ENCODE measurements at regions not wholly inside any gene's neighbourhood (a gene's known extent, or its start where the extent isn't known, plus 50 kb on each side); places are given as distances from the start of the nearest gene placed in this dataset.

DNA sequence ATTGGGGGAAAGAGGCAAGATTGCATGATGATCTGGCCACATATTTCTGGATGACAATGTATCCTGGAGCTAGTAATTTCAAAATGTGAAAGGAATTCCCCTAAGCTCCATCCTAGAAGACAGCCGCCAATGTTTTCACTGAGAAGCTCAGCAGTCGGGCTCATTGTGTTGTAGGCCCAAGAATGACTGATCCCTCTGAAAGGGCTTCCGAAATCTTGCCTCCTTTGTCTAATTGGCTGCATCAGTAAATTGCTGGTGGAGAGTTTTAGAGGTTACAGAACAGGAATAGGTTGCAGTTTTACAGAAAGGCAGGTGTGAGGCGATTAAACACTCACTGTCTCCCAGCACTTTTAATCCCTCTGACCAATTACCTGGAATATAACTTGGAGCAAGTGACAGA, 464.1 kb upstream of the SALL1 start:
- H3K4me1 ChIP-seq (ENCODE audit: control insufficient read depth in 2 of 2, insufficient read depth in 1 of 2, low read depth in 1 of 2, low read length in 2 of 2), result peaks cover 4 to 13% of the 10 kb centered on the region in 2 donors
- no peak overlapping the region for H4K91ac ChIP-seq (ENCODE audit: low read depth, low read length, poor library complexity)
- H3K4ac ChIP-seq (ENCODE audit: low read length), result no peak overlapping the region
- no peak overlapping the region for H2AK5ac ChIP-seq (ENCODE audit: low read depth, low read length)
- H3K27ac ChIP-seq (replicated peaks; ENCODE audit: low read length), result peak overlapping the region; percentile 71
- no peaks in the 10 kb centered on the region for H3K9me3 ChIP-seq (replicated peaks in 1 of 2; ENCODE audit: control insufficient read depth in 2 of 2, insufficient read depth in 1 of 2, low read depth in 1 of 2, low read length in 2 of 2)
- H2BK12ac ChIP-seq (ENCODE audit: low read length), result no peak overlapping the region
- H3K9ac ChIP-seq (ENCODE audit: low read depth, low read length, poor library complexity), result no peak overlapping the region
- no peaks in the 10 kb centered on the region for H3K27me3 ChIP-seq (ENCODE audit: control insufficient read depth in 3 of 3, insufficient read depth in 3 of 3, low read depth in 1 of 3, low read length in 3 of 3)
- H3K23ac ChIP-seq (ENCODE audit: low read depth, low read length, poor library complexity), result no peak overlapping the region
- DNase-seq (ENCODE audit: low spot score), result peak; percentile 63
- H4K8ac ChIP-seq (ENCODE audit: low read depth, low read length), result no peak overlapping the region
- peak overlapping the region; percentile 13 for H3K4me2 ChIP-seq (ENCODE audit: insufficient read depth, low read length, poor library complexity, severe bottlenecking)
- H2BK120ac ChIP-seq (ENCODE audit: low read depth, low read length), result no peak overlapping the region
- no peaks in the 10 kb centered on the region for H3K79me1 ChIP-seq (ENCODE audit: low read depth, low read length)
- H3K18ac ChIP-seq (ENCODE audit: low read length), result no peak overlapping the region
- no peaks in the 10 kb centered on the region for H3K36me3 ChIP-seq (replicated peaks in 1 of 2; ENCODE audit: control insufficient read depth in 2 of 2, insufficient read depth in 2 of 2, low read length in 2 of 2)
- H2BK5ac ChIP-seq (ENCODE audit: low read length), result no peak overlapping the region
- no peak overlapping the region for H3K14ac ChIP-seq (ENCODE audit: low read length)
- peak overlapping the region; percentile 44 for H2AFZ ChIP-seq (ENCODE audit: low read length)
- no peak overlapping the region for H2BK15ac ChIP-seq (ENCODE audit: low read length)
- whole genome bisulfite sequencing, 2 donors (ENCODE audit: extremely low coverage in 2 of 2, insufficient read length in 2 of 2, insufficient replicate concordance in 1 of 2), result no CpG with 5 or more reads among the region's 4 CpGs
- H3K4me3 ChIP-seq (ENCODE audit: low read length in 2 of 2), result no peak overlapping the region

DNA sequence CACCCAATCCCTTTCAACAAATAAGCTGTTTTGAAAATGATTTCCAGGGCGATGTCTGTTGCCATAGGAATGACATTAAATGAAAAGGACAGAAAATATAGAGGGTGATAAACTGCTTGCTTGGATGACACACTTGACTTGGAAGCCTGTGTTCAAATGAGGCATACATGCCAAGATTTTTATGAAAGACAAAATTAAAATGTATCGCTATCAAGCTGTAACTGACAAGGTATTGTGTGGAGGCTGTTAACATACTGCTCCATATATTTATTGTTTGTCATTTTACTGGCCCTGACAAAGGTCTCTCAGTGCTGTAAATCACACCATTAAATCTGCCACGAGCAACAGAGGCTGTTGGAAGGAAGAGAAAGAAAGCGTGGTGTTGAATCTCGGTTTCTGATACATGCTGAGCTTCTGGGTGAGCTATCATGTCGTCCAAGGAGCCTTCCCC, 456.2 kb upstream of the SALL1 start:
- no peak overlapping the region for H3K9ac ChIP-seq (ENCODE audit: low read depth, low read length, poor library complexity)
- H2BK15ac ChIP-seq (ENCODE audit: low read length), result no peak overlapping the region
- H2BK5ac ChIP-seq (ENCODE audit: low read length), result no peak overlapping the region
- no peak overlapping the region for H2BK120ac ChIP-seq (ENCODE audit: low read depth, low read length)
- H3K4me3 ChIP-seq (ENCODE audit: low read length in 2 of 2), result no peak overlapping the region
- no peaks in the 10 kb centered on the region for H3K79me1 ChIP-seq (ENCODE audit: low read depth, low read length)
- no peak overlapping the region for H3K18ac ChIP-seq (ENCODE audit: low read length)
- H3K4me1 ChIP-seq (ENCODE audit: control insufficient read depth in 2 of 2, insufficient read depth in 1 of 2, low read depth in 1 of 2, low read length in 2 of 2), result peaks cover 2 to 3% of the 10 kb centered on the region in 2 donors
- H3K4ac ChIP-seq (ENCODE audit: low read length), result no peak overlapping the region
- no peak for DNase-seq (ENCODE audit: low spot score)
- no peak overlapping the region for H3K23ac ChIP-seq (ENCODE audit: low read depth, low read length, poor library complexity)
- H2AFZ ChIP-seq (ENCODE audit: low read length), result peak overlapping the region; percentile 2
- no peaks in the 10 kb centered on the region for H3K36me3 ChIP-seq (replicated peaks in 1 of 2; ENCODE audit: control insufficient read depth in 2 of 2, insufficient read depth in 2 of 2, low read length in 2 of 2)
- no peak overlapping the region for H2AK5ac ChIP-seq (ENCODE audit: low read depth, low read length)
- H3K14ac ChIP-seq (ENCODE audit: low read length), result no peak overlapping the region
- H3K27me3 ChIP-seq (ENCODE audit: control insufficient read depth in 3 of 3, insufficient read depth in 3 of 3, low read depth in 1 of 3, low read length in 3 of 3), result no peaks in the 10 kb centered on the region
- no peak overlapping the region for H4K8ac ChIP-seq (ENCODE audit: low read depth, low read length)
- H3K27ac ChIP-seq (replicated peaks; ENCODE audit: low read length), result no peak overlapping the region
- no peaks in the 10 kb centered on the region for H3K9me3 ChIP-seq (replicated peaks in 1 of 2; ENCODE audit: control insufficient read depth in 2 of 2, insufficient read depth in 1 of 2, low read depth in 1 of 2, low read length in 2 of 2)
- no CpG with 5 or more reads among the region's 6 CpGs for WGBS, 2 donors (ENCODE audit: extremely low coverage in 2 of 2, insufficient read length in 2 of 2, insufficient replicate concordance in 1 of 2)
- no peak overlapping the region for H2BK12ac ChIP-seq (ENCODE audit: low read length)
- no peak overlapping the region for H4K91ac ChIP-seq (ENCODE audit: low read depth, low read length, poor library complexity)
- H3K4me2 ChIP-seq (ENCODE audit: insufficient read depth, low read length, poor library complexity, severe bottlenecking), result no peak overlapping the region

DNA sequence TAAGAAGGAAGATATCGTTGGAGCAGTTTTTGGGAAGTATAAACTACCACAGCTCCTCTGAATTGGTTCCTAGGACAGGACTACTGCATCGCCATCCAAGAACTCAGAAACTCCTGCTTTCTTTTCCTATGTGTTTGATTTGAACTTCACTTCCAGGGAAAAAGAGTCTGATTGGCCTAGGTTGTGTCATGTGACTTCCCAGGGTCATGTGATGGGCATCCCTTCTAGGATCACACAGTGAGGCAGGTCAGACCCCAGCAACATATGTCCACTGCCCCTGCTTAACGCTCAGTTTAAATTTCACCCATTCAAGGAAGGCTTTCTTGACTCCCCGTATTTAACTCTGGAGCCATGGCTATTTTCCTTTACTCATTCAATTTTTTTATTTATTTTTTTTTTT, 445.2 kb upstream of the SALL1 start:
- Histone ChIP-seq H4K91ac (ENCODE audit: low read depth, low read length, poor library complexity) (no peak overlapping the region), H4K8ac (ENCODE audit: low read depth, low read length) (no peak overlapping the region), H2BK15ac (ENCODE audit: low read length) (no peak overlapping the region), H2BK5ac (ENCODE audit: low read length) (no peak overlapping the region), H3K23ac (ENCODE audit: low read depth, low read length, poor library complexity) (no peak overlapping the region), H2BK120ac (ENCODE audit: low read depth, low read length) (no peak overlapping the region), H3K4ac (ENCODE audit: low read length) (no peak overlapping the region), H3K79me1 (ENCODE audit: low read depth, low read length) (no peaks in the 10 kb centered on the region), H3K27ac (replicated peaks; ENCODE audit: low read length) (no peak overlapping the region), H3K27me3 (ENCODE audit: control insufficient read depth in 3 of 3, insufficient read depth in 3 of 3, low read depth in 1 of 3, low read length in 3 of 3) (peaks cover 0 to 4% (median 0%) of the 10 kb centered on the region in 3 experiments), H2AK5ac (ENCODE audit: low read depth, low read length) (no peak overlapping the region), H3K4me1 (ENCODE audit: control insufficient read depth in 2 of 2, insufficient read depth in 1 of 2, low read depth in 1 of 2, low read length in 2 of 2) (peaks cover 7 to 8% of the 10 kb centered on the region in 2 donors), H2AFZ (ENCODE audit: low read length) (no peak overlapping the region), H3K4me2 (ENCODE audit: insufficient read depth, low read length, poor library complexity, severe bottlenecking) (no peak overlapping the region), H3K9ac (ENCODE audit: low read depth, low read length, poor library complexity) (no peak overlapping the region), H2BK12ac (ENCODE audit: low read length) (no peak overlapping the region), H3K36me3 (replicated peaks in 1 of 2; ENCODE audit: control insufficient read depth in 2 of 2, insufficient read depth in 2 of 2, low read length in 2 of 2) (no peaks in the 10 kb centered on the region), H3K18ac (ENCODE audit: low read length) (no peak overlapping the region), H3K9me3 (replicated peaks in 1 of 2; ENCODE audit: control insufficient read depth in 2 of 2, insufficient read depth in 1 of 2, low read depth in 1 of 2, low read length in 2 of 2) (peaks cover 2 to 7% of the 10 kb centered on the region in 2 donors), H3K14ac (ENCODE audit: low read length) (no peak overlapping the region), H3K4me3 (ENCODE audit: low read length in 2 of 2) (no peak overlapping the region)
- WGBS, 2 donors (ENCODE audit: extremely low coverage in 2 of 2, insufficient read length in 2 of 2, insufficient replicate concordance in 1 of 2), result no CpG with 5 or more reads among the region's 4 CpGs
- DNase-seq (ENCODE audit: low spot score), result no peak

DNA sequence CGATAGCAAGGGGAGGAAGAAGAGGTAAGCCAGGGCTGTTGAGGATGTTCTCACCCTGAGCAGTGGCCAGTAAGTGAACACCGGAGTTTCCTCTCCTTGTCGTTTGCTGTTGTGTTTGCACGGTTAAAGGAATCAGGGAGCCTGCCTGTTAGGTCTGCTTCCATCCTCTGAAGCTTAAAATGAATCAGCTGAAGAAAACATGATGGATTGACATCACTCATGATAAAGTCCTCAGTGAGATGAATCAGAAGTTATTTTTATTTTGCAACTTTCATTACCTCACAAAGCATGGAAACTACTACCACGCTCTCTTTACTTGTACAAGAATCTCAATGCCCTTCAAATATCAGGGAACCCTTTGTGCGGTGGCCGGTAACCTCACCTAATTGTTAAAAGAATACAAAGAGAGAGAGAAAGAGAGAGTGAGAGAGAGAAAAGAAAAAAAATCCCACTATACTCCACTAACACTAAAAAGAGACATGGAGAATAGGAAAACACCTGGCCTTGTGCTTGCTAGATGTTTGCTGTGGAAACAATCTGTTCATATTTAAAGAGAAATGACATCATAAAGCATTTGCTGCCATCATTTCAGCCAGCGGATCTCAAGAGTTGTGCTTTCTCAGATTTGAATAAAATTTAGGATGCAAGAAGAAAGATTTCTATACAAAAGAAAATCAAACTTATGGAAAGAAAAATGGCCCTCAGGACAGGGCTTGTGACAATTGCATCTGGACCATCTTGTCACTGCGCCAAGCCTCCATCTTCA, 441.6 kb upstream of the SALL1 start:
- no peak overlapping the region for H4K8ac ChIP-seq (ENCODE audit: low read depth, low read length)
- no peak for DNase-seq (ENCODE audit: low spot score)
- H3K4me3 ChIP-seq (ENCODE audit: low read length in 2 of 2), result no peak overlapping the region

More for the DNA sequence above, 441.6 kb upstream of the SALL1 start:
- H2BK15ac ChIP-seq (ENCODE audit: low read length), result no peak overlapping the region
- H3K79me1 ChIP-seq (ENCODE audit: low read depth, low read length), result no peaks in the 10 kb centered on the region
- H3K27me3 ChIP-seq (ENCODE audit: control insufficient read depth in 3 of 3, insufficient read depth in 3 of 3, low read depth in 1 of 3, low read length in 3 of 3), result peaks cover 0 to 4% (median 0%) of the 10 kb centered on the region in 3 experiments
- no peak overlapping the region for H3K14ac ChIP-seq (ENCODE audit: low read length)
- H2BK12ac ChIP-seq (ENCODE audit: low read length), result no peak overlapping the region
- H3K4me1 ChIP-seq (ENCODE audit: control insufficient read depth in 2 of 2, insufficient read depth in 1 of 2, low read depth in 1 of 2, low read length in 2 of 2), result peaks cover 7 to 8% of the 10 kb centered on the region in 2 donors
- no peak overlapping the region for H4K91ac ChIP-seq (ENCODE audit: low read depth, low read length, poor library complexity)
- H3K9ac ChIP-seq (ENCODE audit: low read depth, low read length, poor library complexity), result no peak overlapping the region
- no peak overlapping the region for H3K18ac ChIP-seq (ENCODE audit: low read length)
- no peak overlapping the region for H3K23ac ChIP-seq (ENCODE audit: low read depth, low read length, poor library complexity)
- H2AK5ac ChIP-seq (ENCODE audit: low read depth, low read length), result no peak overlapping the region
- no peak overlapping the region for H2BK120ac ChIP-seq (ENCODE audit: low read depth, low read length)
- no peak overlapping the region for H3K27ac ChIP-seq (replicated peaks; ENCODE audit: low read length)
- peak overlapping the region; percentile 69 for H2AFZ ChIP-seq (ENCODE audit: low read length)
- no peak overlapping the region for H3K4me2 ChIP-seq (ENCODE audit: insufficient read depth, low read length, poor library complexity, severe bottlenecking)
- H3K9me3 ChIP-seq (replicated peaks in 1 of 2; ENCODE audit: control insufficient read depth in 2 of 2, insufficient read depth in 1 of 2, low read depth in 1 of 2, low read length in 2 of 2), result peaks cover 0 to under 1% of the 10 kb centered on the region in 2 donors
- no peak overlapping the region for H2BK5ac ChIP-seq (ENCODE audit: low read length)
- H3K36me3 ChIP-seq (replicated peaks in 1 of 2; ENCODE audit: control insufficient read depth in 2 of 2, insufficient read depth in 2 of 2, low read length in 2 of 2), result no peaks in the 10 kb centered on the region
- no peak overlapping the region for H3K4ac ChIP-seq (ENCODE audit: low read length)
- WGBS, 2 donors (ENCODE audit: extremely low coverage in 2 of 2, insufficient read length in 2 of 2, insufficient replicate concordance in 1 of 2), result no CpG with 5 or more reads among the region's 9 CpGs

All from neuronal stem cell (in vitro differentiated cells).